GM18498 (cell line): ENCODE measurements at regions not wholly inside any gene's neighbourhood (a gene's known extent, or its start where the extent isn't known, plus 50 kb on each side); places are given as distances from the start of the nearest gene placed in this dataset.
"Not testable (repeated sequence)": the region's sequence is repeated elsewhere in the genome, so short reads cannot be mapped to it uniquely, and the experiment has no call there.

Experiments
- ATAC-seq: cut with Tn5 transposase; IDR thresholded peaks from one replicate; pipeline ENCODE4 v1.9.1; 2021; ENCODE audit warnings: mild to moderate bottlenecking, moderate library complexity; ENCODE audit not compliant: unreplicated experiment

DNA sequence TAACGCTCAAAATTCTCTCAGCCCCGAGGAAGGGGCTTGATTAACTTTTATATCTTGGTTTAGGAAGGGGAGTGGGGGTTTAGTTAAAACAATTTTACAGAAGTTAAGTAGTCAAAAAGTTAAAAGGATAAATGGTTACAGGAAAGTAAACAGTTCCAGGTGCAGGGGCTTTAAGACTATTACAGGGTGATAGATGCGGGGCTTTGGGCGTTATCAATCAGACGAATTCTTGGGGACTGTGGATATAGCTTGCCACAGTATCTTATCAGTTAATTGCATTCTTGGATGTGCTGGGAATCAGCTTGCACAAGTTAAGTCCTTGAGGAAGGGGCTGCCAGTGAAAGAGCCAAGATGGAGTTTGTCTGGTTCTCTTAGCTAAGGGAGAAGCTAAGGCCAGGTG, 616.2 kb downstream of the XPNPEP1 start:
- not testable (repeated sequence) for ATAC-seq

DNA sequence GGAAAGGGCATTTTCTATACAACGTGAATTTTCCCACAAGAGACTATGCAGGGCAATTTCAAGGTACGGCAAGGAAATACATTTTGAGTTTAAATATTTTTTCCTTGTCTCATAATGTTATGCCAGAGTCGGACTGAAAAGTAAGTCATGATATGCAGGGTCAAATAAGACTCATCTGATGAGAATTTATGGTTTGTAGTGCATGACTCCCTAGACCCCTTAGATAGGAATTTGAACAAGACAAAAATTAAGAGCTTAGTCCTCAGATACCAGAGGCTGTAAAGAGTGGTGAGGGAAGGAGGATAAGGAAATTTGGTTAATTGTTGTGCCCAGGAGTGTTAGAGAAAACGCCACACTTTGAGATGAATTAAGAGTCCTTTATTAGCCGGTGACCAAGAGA, 616.6 kb downstream of the XPNPEP1 start:
- ATAC-seq: no peak

DNA sequence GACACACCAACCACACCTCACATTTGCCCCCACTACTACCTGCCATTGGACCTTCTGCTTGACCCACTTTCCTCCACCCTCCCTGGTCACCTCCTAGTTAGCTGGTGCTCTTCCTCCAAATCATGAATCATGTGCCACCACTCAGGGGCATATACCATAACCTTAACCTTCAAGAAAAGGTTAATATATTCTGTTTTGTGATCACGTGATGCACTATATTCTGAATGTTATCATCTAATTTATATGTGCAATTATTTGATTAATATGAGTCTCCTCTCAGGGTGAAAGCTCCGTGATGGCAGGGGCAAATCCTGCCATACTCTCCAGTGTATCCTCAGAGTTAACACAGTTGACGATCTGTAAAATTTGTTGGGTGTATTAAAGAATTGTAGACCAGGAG, 635.5 kb downstream of the XPNPEP1 start:
- no peak for ATAC-seq

DNA sequence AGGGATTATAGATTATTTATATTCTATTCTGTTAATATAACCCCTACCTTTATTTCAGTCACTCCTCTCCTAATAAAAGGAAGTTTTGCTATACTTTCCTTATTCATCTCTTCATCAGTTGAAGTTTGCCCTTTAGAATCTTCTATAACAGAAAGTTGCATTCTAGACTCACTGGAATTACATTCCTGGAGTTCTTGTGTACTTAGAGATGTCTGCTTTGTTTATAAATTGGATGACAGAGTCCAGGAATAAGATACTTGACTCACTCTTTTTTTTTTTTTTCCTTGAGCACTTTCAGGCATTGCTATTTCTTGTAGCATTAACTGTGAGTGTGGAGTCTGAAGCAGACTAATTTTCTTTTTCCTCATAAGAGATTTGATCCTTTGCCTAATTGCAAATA, 640.8 kb downstream of the XPNPEP1 start:
- no peak for ATAC-seq

DNA sequence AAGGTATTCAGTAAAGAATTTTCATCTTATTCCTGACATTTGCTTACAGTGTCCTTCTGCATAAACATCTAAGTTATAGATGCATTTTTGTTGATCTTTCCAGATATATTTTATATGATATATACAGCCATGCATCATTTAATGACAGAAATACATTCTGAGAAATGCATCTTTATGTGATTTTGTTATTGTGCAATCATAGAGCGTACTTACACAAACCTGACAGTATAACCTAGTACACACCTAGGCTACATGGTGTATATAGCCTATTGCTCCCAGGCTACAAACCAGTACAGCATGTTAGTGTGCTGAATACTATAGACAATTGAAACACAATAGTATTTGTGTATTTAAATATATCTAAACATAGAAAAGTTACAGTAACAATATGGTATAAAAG, 642.0 kb downstream of the XPNPEP1 start:
- no peak for ATAC-seq

DNA sequence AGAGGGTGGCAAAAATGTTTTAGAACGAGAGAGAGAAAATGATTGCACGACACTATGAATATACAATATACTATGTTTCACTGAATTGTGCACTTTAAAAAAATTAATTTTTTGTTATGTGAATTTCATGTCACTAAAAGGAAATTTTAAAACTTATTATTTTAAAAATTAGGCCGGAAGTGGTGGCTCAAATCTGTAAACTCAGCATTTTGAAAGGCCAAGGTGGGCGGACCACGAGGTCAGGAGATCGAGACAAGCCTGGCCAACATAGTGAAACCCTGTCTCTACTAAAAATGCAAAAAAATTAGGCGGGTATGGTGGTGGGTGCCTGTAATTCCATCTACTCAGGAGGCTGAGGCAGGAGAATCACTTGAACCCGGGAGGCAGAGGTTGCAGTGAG, 642.5 kb downstream of the XPNPEP1 start:
- no peak for ATAC-seq

DNA sequence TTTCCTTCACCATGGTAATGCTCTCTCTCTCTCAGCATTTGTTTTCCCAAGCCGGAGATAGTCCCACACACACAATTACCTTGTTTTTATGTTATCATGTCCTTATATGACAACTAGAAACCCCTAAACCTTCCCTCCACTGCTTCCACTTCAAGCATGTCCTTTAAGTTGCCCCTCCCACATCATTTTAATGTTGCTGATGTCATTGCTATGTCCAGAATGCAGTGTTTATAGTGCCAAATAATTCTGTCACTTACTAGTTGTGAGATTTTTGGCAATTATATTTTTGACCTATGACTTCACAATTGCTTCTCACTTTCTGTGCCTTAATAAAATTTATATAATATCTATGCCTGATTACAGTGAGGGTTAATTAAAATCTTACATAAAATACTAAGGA, 645.9 kb downstream of the XPNPEP1 start:
- ATAC-seq: no peak

DNA sequence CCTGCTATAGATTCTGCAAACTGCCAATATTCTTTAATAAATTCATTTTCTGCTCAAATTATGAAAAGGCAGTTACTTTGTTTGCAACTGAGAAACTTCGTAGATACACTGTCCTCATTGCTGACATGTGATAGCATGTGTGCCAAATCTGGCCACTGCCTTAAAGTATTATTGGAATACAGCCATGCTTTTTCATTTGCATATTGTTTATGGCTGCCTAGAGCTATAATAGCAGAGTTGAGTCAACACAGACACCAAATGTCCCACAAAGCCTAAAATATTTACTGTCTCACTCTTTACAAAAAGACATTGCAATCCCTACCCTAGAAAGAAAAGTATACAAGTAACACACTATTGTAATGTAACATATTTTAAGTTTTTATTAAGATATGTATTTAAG, 647.4 kb downstream of the XPNPEP1 start:
- no peak for ATAC-seq

DNA sequence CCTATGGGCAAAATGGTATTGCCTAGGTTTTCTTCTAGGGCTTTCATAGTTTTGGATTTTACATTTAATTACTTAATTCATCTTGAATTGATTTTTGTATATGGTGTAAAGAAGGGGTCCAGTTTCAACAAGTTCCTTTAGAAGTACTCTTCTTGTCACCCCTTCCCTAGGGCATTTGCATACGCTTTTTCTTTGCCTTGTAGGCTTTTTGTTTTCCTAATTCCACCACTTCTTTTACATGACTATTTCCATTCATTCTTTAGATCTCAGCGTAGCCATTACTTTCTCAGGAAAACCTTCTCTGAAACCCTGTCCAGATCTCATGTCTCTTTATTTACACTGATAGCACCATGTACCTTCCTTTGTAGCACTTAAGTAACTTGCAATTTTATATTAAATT, 648.6 kb downstream of the XPNPEP1 start:
- ATAC-seq: no peak

DNA sequence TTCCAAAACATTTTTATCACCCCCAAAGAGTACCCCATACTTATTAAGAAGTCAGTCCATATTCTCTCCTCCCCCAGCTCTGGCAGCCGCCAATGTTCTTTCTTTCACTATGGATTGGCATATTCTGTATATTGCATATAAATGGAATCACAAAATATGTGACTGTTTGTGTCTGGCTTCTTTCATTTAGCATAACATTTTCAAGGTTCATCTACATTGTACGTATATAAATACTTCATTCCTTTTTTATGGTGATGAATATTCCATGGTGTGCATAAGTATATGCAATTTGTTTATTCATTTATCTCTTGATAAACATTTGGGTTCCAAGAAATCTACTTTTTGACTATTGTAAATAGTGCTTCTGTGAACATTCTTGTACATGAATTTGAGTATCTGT, 653.1 kb downstream of the XPNPEP1 start:
- no peak for ATAC-seq

DNA sequence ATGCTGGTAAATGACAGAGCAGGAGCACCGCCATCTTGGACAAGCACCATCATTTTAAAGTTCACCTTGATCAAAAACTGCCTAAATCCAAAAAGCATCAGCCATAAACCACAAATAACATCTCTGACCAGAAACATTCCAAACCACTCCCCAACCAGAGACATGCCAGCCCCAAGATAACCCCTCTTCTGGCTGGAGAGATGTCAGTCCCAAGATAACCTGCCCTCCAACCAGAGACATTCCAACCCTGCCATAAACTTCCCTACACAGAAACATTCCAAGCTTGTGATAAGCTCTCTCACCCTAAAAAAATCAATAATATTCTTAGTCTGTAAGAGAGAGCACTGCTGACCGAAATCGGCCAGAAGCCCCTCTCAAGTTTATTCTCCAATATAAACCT, 659.3 kb downstream of the XPNPEP1 start:
- no peak for ATAC-seq

DNA sequence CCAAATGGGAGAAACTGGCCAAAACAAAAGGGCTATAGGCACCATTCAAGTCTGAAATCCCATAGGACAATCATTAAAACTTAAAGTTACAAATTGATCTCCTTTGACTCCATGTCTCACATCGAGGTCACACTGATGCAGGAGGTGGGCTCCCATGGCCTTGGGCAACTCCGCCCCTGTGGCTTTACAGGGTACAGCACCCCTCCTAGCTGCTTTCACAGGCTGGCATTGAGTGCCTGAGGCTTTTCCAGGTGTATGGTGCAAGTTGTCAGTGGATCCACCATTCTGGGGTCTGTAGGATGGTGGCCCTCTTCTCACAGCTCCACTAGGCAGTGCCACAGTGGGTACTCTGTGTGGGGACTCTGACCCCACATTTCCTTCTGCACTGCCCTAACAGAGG, 662.1 kb downstream of the XPNPEP1 start:
- ATAC-seq: no peak

DNA sequence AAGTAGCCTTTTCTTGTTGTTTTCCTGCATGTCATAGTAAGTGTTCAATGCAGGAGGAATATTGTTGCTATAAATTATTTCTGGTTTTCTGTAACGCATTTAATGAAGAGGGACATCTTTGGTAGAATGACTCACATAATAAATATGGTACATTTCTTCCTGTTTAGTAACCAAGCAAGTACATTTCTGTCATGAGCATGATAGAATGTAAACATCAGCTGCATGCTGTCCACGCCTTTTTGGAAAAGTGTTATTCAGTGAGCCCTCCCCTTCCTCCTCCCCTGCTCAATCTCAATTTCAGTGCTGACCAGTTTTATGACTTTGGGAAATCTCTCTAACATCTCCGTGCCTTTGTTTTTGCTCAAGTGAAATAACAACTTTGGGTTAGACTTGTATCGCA, 664.0 kb downstream of the XPNPEP1 start:
- ATAC-seq: no peak

DNA sequence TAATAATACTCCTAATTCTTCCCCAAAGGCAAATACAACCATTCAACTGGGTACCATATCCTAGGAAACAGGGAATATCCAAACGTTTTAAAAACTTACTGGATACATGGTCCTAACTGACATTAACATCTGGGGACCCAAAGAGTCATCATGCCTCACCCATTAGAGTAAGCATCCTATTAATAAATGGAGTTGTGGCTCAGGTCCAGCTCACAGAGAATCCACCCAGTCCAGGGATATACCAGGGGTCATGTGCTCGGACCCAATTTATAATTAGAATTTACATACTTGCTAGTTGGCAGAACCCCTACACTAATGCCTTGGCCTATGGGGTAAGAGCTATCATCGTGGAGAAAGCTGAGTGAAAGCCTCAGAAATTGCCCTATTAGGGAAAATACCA, 670.0 kb downstream of the XPNPEP1 start:
- no peak for ATAC-seq

DNA sequence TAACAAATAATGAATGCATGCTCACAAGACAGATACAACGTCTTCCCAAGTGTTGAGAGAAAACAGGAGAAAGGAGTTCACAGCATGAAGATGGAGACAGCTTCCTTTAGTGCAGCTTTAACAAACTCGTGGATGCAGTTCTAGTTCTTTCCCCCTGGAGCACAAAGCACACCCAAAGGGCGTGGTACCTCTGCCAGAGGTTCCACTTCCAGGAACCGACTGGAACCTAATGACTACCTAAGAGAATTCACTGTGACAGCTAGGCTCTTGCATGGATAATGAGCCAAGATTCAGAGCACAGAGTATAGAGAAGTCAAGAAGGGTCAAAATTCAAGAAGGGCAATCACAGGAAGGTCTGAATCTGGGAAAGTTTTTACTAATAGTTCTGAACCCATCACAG, 673.2 kb downstream of the XPNPEP1 start:
- no peak for ATAC-seq

DNA sequence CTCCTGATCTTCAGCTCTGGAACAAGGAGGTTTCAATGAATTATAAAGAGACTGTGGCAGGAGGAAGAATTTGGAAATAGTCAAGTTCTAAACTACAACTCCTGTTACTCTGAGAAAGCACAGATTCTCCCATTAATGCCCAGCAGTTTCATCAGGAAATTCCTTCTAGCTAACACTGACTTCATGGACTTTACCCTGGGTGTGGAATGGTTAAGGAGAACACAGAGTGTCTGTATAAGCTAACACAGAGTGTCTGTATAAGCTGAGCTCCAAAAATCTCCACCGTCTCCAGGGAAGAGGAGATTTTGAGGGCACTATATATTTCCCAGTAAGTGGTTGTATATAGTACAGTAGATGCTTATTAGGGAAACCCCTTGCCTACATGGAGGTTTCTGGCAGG, 675.5 kb downstream of the XPNPEP1 start:
- ATAC-seq: no peak

DNA sequence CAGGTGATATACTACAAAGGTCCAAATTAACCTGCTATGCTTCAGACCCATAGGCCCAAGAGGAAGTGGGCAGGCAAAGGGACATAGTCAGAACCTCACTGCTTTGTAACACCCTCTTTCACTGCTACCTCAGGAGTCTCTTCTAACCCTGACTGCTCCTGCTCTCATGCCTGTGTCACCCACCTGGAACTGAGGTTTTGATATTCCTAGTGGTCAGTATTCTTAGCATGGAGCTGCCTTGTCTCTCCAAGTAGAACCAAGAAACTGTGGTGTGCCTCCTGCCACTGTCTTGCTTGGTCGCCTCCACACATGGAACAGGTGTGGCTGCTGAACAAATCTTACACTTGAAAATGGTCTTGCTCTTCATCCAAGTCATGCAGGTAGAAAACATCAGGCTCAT, 677.5 kb downstream of the XPNPEP1 start:
- ATAC-seq: no peak

DNA sequence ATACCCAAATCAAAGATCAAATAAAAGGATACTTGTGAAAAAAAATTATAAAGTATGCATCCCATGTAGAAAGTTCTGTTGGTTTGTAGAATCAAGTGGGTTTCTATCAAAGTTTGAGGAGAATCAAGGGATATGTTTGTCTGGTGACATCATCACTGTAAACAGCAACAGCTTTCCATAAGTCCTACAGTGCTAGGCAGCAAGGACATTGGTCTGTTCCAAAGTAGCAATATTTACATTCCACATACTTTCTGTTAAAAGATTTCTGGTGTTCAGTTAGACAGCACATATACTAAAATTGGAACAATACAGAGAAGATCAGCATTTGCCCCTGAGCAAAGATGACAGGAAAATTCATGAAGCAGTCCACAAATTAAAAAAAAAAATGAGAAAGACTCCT, 683.9 kb downstream of the XPNPEP1 start:
- ATAC-seq: no peak

DNA sequence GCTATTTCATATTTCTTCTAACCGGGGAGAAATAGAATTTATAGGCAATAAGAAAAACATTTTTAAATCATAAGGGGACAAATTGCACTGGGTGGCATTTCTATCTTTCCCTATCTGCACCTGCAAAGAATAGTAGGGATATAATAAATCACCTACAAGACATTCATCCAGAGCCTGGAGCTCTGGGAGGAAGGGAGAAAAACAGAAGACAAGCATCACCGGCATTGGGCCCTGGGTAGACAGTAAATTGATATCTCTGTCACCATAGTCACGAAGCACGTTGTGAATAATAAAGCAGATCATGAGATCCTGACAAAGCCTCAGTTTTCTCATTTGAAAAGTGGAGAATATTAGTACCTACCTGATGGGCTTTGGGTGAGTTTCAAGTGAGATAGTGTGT, 685.6 kb downstream of the XPNPEP1 start:
- ATAC-seq: no peak

DNA sequence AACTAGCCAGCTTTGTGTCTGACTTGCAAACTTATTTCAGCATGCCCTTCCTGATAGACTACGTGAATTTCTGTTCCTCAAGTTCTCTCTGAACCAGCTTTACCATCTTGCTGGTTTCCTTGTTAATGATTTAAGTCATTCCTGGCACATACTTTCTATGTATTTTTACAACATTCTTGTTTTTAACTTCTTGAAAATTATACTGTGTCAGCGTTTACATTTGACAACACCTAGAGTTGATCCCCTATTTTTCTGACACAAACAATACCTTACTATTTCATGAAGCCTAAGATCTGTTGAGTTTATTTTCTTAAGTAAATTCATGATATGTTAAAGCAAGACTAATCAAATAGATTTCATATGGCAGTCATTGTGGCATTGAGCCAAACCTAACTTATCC, 686.3 kb downstream of the XPNPEP1 start:
- no peak for ATAC-seq

DNA sequence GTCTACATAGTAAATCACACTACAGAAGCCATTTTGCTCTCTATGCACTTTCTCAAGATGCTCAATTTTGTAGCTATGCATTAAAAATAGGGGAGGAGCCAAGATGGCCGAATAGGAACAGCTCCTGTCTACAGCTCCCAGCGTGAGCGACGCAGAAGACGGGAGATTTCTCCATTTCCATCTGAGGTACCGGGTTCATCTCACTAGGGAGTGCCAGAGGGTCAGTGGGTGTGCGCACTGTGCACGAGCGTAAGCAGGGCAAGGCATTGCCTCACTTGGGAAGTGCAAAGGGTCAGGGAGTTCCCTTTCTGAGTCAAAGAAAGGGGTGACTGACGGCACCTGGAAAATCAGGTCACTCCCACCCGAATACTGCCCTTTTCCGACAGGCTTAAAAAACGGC, 699.8 kb downstream of the XPNPEP1 start:
- not testable (repeated sequence) for ATAC-seq

DNA sequence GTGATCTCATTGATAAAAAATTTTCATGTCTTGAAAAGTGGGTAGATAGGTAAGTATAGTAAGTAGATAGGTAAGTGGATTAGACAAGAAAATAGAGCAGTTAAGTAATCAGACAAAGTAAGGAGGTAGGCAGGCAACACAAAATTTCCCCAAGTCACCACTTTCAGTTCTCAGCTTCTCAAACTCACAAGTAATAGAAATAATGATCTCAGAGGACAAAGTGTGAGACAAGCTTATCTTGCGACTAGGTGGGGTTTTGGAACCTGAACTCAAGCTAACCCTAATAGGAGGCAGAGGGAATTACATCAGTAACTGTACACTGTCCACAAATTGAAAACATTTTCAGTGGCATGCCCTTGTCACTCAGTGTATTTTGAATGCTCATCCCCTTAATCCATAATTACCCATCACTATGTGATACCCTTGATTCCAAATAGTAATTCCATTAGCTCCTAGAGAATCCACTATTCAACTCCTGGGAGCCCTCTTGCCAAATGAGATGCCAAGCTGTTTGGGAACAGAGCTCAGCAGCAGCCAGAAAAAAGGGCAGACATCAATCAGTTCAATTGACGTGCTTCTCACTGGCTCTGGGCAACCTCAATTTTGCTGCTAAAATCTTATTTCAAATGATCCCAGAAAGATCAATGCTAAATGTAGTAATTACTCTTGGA, 703.2 kb downstream of the XPNPEP1 start:
- ATAC-seq: no peak

DNA sequence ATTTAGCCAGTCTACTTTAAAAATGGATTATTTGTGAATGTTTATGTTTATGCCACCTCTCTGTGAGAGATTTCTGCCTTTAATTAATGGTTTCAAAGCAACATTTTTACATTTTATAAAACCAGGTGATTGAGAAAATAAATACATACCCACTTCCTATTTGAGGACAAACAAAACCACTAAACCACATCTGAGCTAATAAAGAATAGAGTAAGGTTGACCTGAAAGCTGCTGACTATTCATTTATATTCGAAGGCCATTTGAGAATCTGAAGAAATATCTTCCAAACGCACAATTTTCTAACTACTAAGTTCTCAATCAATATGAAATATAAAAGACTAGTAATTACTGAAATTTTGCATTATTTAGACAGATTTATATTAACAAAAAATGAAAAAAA, 705.1 kb downstream of the XPNPEP1 start:
- ATAC-seq: no peak
